ENCODE measurements at regions not wholly inside any gene's neighbourhood (a gene's known extent, or its start where the extent isn't known, plus 50 kb on each side); places are given as distances from the start of the nearest gene placed in this dataset.

GRCh38 chr3:194075802-194076460 lies 60.0 kb upstream of the HES1 start:
- peaks cover 15% of the 10 kb centered on the region for H3K27me3 Mint-ChIP-seq (ENCODE audit: low read depth, poor library complexity)
- H3K27ac Mint-ChIP-seq = peak overlapping the region; percentile 31
- no peak for DNase-seq
- H3K9me3 Mint-ChIP-seq = peaks cover 8% of the 10 kb centered on the region
- TF ChIP-seq, protein P1, sequence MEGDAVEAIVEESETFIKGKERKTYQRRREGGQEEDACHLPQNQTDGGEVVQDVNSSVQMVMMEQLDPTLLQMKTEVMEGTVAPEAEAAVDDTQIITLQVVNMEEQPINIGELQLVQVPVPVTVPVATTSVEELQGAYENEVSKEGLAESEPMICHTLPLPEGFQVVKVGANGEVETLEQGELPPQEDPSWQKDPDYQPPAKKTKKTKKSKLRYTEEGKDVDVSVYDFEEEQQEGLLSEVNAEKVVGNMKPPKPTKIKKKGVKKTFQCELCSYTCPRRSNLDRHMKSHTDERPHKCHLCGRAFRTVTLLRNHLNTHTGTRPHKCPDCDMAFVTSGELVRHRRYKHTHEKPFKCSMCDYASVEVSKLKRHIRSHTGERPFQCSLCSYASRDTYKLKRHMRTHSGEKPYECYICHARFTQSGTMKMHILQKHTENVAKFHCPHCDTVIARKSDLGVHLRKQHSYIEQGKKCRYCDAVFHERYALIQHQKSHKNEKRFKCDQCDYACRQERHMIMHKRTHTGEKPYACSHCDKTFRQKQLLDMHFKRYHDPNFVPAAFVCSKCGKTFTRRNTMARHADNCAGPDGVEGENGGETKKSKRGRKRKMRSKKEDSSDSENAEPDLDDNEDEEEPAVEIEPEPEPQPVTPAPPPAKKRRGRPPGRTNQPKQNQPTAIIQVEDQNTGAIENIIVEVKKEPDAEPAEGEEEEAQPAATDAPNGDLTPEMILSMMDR (IDR thresholded peaks at IDR 0.05) = no peak
- peaks cover 84% of the 10 kb centered on the region for H3K4me1 Mint-ChIP-seq
- H3K4me3 Mint-ChIP-seq = no peak overlapping the region
- H3K36me3 Mint-ChIP-seq (ENCODE audit: low read depth) = no peaks in the 10 kb centered on the region

DNA sequence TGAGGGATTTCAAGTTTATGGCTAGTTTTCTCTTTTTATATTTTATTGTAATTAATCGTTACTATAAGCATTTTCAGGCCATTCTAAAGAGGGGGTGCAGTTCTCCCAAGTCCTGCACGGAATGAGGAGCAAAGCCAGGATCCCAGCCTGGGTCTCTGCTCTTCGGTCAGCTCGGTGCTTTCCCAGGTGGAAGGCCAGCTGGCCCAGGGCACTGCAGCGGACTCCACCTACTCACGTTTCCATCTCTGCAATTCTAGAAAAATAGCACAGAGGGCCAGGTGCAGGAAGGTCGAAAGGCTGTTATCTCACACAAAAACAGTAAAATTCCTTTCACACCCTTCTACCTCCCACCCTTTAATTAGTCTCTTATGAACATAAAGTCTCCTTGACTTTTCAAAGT lies 59.5 kb upstream of the HES1 start:
- no peaks in the 10 kb centered on the region for H3K36me3 Mint-ChIP-seq (ENCODE audit: low read depth)
- TF ChIP-seq, protein P1 (IDR thresholded peaks at IDR 0.05) = no peak
- peaks cover 8% of the 10 kb centered on the region for H3K9me3 Mint-ChIP-seq
- H3K27ac Mint-ChIP-seq = no peak overlapping the region
- H3K27me3 Mint-ChIP-seq (ENCODE audit: low read depth, poor library complexity) = peaks cover 14% of the 10 kb centered on the region
- H3K4me3 Mint-ChIP-seq = no peak overlapping the region
- H3K4me1 Mint-ChIP-seq = peaks cover 86% of the 10 kb centered on the region
- DNase-seq = no peak

GRCh38 chr3:194077602-194078001 lies 58.3 kb upstream of the HES1 start:
- Mint-ChIP-seq H3K4me3 (peak overlapping the region; percentile 12), H3K27ac (no peak overlapping the region), H3K4me1 (peaks cover 83% of the 10 kb centered on the region), H3K27me3 (ENCODE audit: low read depth, poor library complexity) (peaks cover 12% of the 10 kb centered on the region), H3K9me3 (peaks cover 8% of the 10 kb centered on the region), H3K36me3 (ENCODE audit: low read depth) (no peaks in the 10 kb centered on the region)
- no peak for DNase-seq
- TF ChIP-seq, protein P1 (IDR thresholded peaks at IDR 0.05) = no peak

GRCh38 chr3:194078045-194078821 lies 57.7 kb upstream of the HES1 start:
- TF ChIP-seq, protein P1 (IDR thresholded peaks at IDR 0.05) = no peak
- Mint-ChIP-seq H3K4me1 (peaks cover 85% of the 10 kb centered on the region), H3K9me3 (peaks cover 5% of the 10 kb centered on the region), H3K27ac (no peak overlapping the region), H3K4me3 (peak overlapping the region; percentile 30), H3K27me3 (ENCODE audit: low read depth, poor library complexity) (peaks cover 7% of the 10 kb centered on the region), H3K36me3 (ENCODE audit: low read depth) (no peaks in the 10 kb centered on the region)
- DNase-seq = no peak

DNA sequence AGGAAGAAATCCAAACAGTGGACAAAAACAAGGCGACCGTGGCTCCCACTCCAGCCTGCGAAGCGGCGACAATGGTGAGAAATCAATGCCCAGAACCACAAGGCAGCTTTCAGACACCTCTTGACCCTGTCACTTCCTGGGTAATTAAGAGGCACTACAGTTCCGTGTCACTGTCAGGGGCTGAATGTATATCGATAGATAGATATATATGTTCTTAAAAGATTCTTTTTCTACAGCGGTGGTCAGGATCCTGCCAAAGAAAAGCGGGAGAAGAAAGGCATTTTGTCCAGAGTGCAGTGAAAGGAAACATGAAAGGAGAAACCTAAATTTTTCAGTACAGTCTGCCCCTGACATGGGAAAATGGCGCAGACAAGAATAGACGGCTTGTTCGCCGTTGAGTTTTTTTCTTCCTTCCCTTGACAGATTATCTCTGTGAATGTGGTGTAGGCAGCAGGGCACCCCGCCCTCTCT lies 56.2 kb upstream of the HES1 start:
- TF ChIP-seq, protein P1 (IDR thresholded peaks at IDR 0.05) = no peak
- H3K9me3 Mint-ChIP-seq = peaks cover 6% of the 10 kb centered on the region
- no peaks in the 10 kb centered on the region for H3K36me3 Mint-ChIP-seq (ENCODE audit: low read depth)
- peaks cover 3% of the 10 kb centered on the region for H3K27me3 Mint-ChIP-seq (ENCODE audit: low read depth, poor library complexity)
- peaks cover 86% of the 10 kb centered on the region for H3K4me1 Mint-ChIP-seq
- peak overlapping the region; percentile 24 for H3K4me3 Mint-ChIP-seq
- no peak for DNase-seq
- H3K27ac Mint-ChIP-seq = peak overlapping the region; percentile 76

Measured in nephron progenitor cell (in vitro differentiated cells).